ENCODE measurements at regions not wholly inside any gene's neighbourhood (a gene's known extent, or its start where the extent isn't known, plus 50 kb on each side); places are given as distances from the start of the nearest gene placed in this dataset.

DNA sequence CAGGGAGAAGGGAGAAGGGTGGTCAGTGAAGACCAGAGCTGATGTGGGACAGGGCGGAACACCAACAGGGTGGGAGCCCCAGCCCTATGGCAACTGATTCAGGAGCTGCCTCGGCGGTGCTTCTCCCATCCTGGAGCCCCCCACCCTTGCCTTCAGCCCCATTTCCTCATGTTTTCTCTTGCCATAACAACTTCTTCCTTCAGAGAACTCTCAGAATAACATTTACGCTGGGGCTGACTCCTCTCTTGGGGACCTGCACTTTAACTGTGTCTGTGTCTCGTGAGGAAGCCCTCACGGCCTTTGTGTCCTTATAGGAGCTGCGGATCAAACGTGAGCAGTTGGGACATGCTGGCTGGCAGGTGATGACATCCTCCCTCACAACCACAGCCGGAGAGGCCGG lies 116.4 kb upstream of the SNTG2 start:
- Histone ChIP-seq H3K4me2 (ENCODE audit: insufficient read depth in 1 of 2, low read depth in 2 of 2, low read length in 2 of 2) (no peak overlapping the region), H3K4me1 (replicated peaks in 1 of 4; ENCODE audit: control insufficient read depth in 3 of 4, insufficient read depth in 4 of 4, low read length in 3 of 4) (peaks cover 0 to 16% (median 6%) of the 10 kb centered on the region in 4 experiments; a peak in 6 of 7 replicates), H2BK20ac (ENCODE audit: low read length) (no peak overlapping the region), H3K56ac (replicated peaks; ENCODE audit: insufficient read length, low read depth, low read length) (no peak overlapping the region), H3K9ac (replicated peaks in 1 of 4; ENCODE audit: extremely low read depth in 1 of 4, low read depth in 3 of 4, low read length in 3 of 4) (no peak overlapping the region), H2AFZ (ENCODE audit: low read length) (no peak overlapping the region), H2BK12ac (ENCODE audit: low read depth, low read length) (no peak overlapping the region), H3K23ac (ENCODE audit: insufficient read length) (no peak overlapping the region), H3K79me1 (ENCODE audit: low read depth, low read length) (no peaks in the 10 kb centered on the region), H3K4ac (replicated peaks; ENCODE audit: insufficient read length, low read depth, low read length) (no peak overlapping the region), H2BK15ac (ENCODE audit: low read length) (no peak overlapping the region), H4K20me1 (replicated peaks in 1 of 2; ENCODE audit: control insufficient read depth in 1 of 2, insufficient read depth in 2 of 2, low read length in 2 of 2) (no peaks in the 10 kb centered on the region), H3K23me2 (ENCODE audit: low read depth, low read length) (no peaks in the 10 kb centered on the region), H2AK5ac (ENCODE audit: low read depth, low read length) (no peak overlapping the region), H4K5ac (ENCODE audit: insufficient read length, low read depth, low read length) (no peak overlapping the region), H3K4me3 (ENCODE audit: extremely low read depth in 1 of 4, insufficient read depth in 2 of 4, low read depth in 3 of 4, low read length in 4 of 4) (no peak overlapping the region), H3K79me2 (ENCODE audit: control insufficient read depth in 1 of 2, insufficient read depth in 2 of 2, low read length in 2 of 2) (no peaks in the 10 kb centered on the region), H2BK120ac (replicated peaks; ENCODE audit: low read depth, low read length) (no peak overlapping the region), H3K27ac (ENCODE audit: low read depth, low read length) (no peak overlapping the region), H3K9me3 (ENCODE audit: insufficient read depth in 2 of 2, low read depth in 1 of 2, low read length in 1 of 2) (no peaks in the 10 kb centered on the region), H3K27me3 (replicated peaks in 1 of 4; ENCODE audit: control insufficient read depth in 3 of 4, extremely low read depth in 1 of 4, insufficient read depth in 3 of 4, low read length in 3 of 4) (peaks cover 0 to 3% (median 0%) of the 10 kb centered on the region in 4 experiments; a peak in 2 of 7 replicates), H3K18ac (ENCODE audit: extremely low read depth, low read length) (no peak overlapping the region), H4K8ac (ENCODE audit: extremely low read depth, insufficient read depth, low read length) (no peak overlapping the region), H2BK5ac (ENCODE audit: low read depth, low read length) (no peak overlapping the region), H4K91ac (replicated peaks; ENCODE audit: insufficient read length, low read length) (no peak overlapping the region), H3K14ac (ENCODE audit: insufficient read length) (no peak overlapping the region), H3K36me3 (ENCODE audit: control insufficient read depth in 2 of 4, insufficient read depth in 4 of 4, low read length in 3 of 4) (no peaks in the 10 kb centered on the region)
- WGBS, 2 experiments (ENCODE audit: extremely low coverage in 1 of 2, insufficient coverage in 1 of 2, insufficient read length in 1 of 2, insufficient replicate concordance in 2 of 2, low coverage in 1 of 2, low lambda C conversion rate in 2 of 2, missing lambda C conversion rate in 1 of 2): 91% methylated on average over 10 of the region's 10 CpGs; no CpG with 5 or more reads in 1 of the 2 experiments
- FAIRE-seq: no peak
- ChIA-PET POLR2A (ENCODE audit: partially characterized antibody) (interaction anchor here (0.8 to 1.1 kb wide), 2 partner anchors 9 to 114 kb away, joined by 3 to 4 read pairs; no protein-coding TSS in a partner anchor), CTCF (ENCODE audit: partially characterized antibody) (interaction anchor here (0.9 kb wide), 1 partner anchor 19 kb away, joined by 3 read pairs; no protein-coding TSS in a partner anchor)
- DNase-seq (ENCODE audit: low read depth in 1 of 2, low spot score in 2 of 2): no peak
- TF ChIP-seq, protein P1, sequence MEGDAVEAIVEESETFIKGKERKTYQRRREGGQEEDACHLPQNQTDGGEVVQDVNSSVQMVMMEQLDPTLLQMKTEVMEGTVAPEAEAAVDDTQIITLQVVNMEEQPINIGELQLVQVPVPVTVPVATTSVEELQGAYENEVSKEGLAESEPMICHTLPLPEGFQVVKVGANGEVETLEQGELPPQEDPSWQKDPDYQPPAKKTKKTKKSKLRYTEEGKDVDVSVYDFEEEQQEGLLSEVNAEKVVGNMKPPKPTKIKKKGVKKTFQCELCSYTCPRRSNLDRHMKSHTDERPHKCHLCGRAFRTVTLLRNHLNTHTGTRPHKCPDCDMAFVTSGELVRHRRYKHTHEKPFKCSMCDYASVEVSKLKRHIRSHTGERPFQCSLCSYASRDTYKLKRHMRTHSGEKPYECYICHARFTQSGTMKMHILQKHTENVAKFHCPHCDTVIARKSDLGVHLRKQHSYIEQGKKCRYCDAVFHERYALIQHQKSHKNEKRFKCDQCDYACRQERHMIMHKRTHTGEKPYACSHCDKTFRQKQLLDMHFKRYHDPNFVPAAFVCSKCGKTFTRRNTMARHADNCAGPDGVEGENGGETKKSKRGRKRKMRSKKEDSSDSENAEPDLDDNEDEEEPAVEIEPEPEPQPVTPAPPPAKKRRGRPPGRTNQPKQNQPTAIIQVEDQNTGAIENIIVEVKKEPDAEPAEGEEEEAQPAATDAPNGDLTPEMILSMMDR (IDR thresholded peaks at IDR 0.05; ENCODE audit: control extremely low read depth in 1 of 3, insufficient read depth in 1 of 3, low read depth in 1 of 3, low read length in 3 of 3): no peak
